ENCODE measurements at regions not wholly inside any gene's neighbourhood (a gene's known extent, or its start where the extent isn't known, plus 50 kb on each side); places are given as distances from the start of the nearest gene placed in this dataset.

- no peak overlapping the region for H3K27ac ChIP-seq (ENCODE audit: low read length)
- H3K27me3 ChIP-seq (ENCODE audit: insufficient read depth, low read length, poor library complexity) = peaks cover 3% of the 10 kb centered on the region
- no peak for ATAC-seq (ENCODE audit: insufficient read depth, low read depth)
- no peaks in the 10 kb centered on the region for H3K4me1 ChIP-seq (ENCODE audit: insufficient read depth, low read length)
- no peaks in the 10 kb centered on the region for H3K36me3 ChIP-seq (ENCODE audit: insufficient read depth, low read length)
- no peak overlapping the region for H3K4me3 ChIP-seq (ENCODE audit: low read depth in 1 of 2, low read length in 2 of 2)
- TF ChIP-seq EZH2 (IDR thresholded peaks at IDR 0.05; ENCODE audit: borderline replicate concordance, low read depth, low read length, severe bottlenecking) = no peak
- TF ChIP-seq, protein P1, sequence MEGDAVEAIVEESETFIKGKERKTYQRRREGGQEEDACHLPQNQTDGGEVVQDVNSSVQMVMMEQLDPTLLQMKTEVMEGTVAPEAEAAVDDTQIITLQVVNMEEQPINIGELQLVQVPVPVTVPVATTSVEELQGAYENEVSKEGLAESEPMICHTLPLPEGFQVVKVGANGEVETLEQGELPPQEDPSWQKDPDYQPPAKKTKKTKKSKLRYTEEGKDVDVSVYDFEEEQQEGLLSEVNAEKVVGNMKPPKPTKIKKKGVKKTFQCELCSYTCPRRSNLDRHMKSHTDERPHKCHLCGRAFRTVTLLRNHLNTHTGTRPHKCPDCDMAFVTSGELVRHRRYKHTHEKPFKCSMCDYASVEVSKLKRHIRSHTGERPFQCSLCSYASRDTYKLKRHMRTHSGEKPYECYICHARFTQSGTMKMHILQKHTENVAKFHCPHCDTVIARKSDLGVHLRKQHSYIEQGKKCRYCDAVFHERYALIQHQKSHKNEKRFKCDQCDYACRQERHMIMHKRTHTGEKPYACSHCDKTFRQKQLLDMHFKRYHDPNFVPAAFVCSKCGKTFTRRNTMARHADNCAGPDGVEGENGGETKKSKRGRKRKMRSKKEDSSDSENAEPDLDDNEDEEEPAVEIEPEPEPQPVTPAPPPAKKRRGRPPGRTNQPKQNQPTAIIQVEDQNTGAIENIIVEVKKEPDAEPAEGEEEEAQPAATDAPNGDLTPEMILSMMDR (IDR thresholded peaks at IDR 0.05; ENCODE audit: borderline replicate concordance, extremely low read depth, low read length, poor library complexity, severe bottlenecking) = no peak
- no peak overlapping the region for H3K9ac ChIP-seq (ENCODE audit: low read depth, low read length)
- no peak overlapping the region for H2AFZ ChIP-seq (ENCODE audit: low read depth, low read length)
- no peak overlapping the region for H3K4me2 ChIP-seq (ENCODE audit: insufficient read depth, low read length)
- DNase-seq = no peak
- H3K79me2 ChIP-seq (ENCODE audit: insufficient read depth, low read length) = no peaks in the 10 kb centered on the region
- no peaks in the 10 kb centered on the region for H4K20me1 ChIP-seq (ENCODE audit: insufficient read depth, low read length)
- no peaks in the 10 kb centered on the region for H3K9me3 ChIP-seq (ENCODE audit: insufficient read depth, low read length, severe bottlenecking)
Measured at GRCh38 chr1:58107943-58108342, 438.6 kb downstream of the OMA1 start.

DNA sequence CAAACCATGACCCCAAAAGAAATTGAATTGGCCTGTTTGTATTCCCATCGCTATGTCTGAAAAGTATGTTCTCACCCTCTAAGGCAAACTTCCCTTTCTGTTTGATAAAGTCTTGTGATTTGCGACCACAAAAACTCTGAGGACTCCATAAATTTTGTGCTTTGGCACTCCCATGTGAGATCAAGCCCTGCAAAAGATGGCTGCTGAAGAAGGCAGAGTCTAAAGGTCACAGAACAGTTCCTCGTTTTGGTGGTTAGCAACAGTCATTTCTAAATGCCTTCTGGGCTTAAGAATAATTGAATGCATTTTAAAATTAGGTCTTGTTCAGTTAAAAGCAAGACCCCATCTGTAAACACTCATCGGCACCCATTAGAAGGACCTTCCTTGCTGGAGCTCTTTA, 441.6 kb downstream of the OMA1 start:
- Histone ChIP-seq H4K20me1 (ENCODE audit: insufficient read depth, low read length) (no peaks in the 10 kb centered on the region), H3K4me2 (ENCODE audit: insufficient read depth, low read length) (no peak overlapping the region), H3K4me1 (ENCODE audit: insufficient read depth, low read length) (no peaks in the 10 kb centered on the region), H3K79me2 (ENCODE audit: insufficient read depth, low read length) (no peaks in the 10 kb centered on the region), H3K9me3 (ENCODE audit: insufficient read depth, low read length, severe bottlenecking) (no peaks in the 10 kb centered on the region), H3K27ac (ENCODE audit: low read length) (no peak overlapping the region), H3K27me3 (ENCODE audit: insufficient read depth, low read length, poor library complexity) (no peaks in the 10 kb centered on the region), H2AFZ (ENCODE audit: low read depth, low read length) (no peak overlapping the region), H3K4me3 (ENCODE audit: low read depth in 1 of 2, low read length in 2 of 2) (no peak overlapping the region), H3K9ac (ENCODE audit: low read depth, low read length) (no peak overlapping the region), H3K36me3 (ENCODE audit: insufficient read depth, low read length) (no peaks in the 10 kb centered on the region)
- DNase-seq = no peak
- TF ChIP-seq EZH2 (IDR thresholded peaks at IDR 0.05; ENCODE audit: borderline replicate concordance, low read depth, low read length, severe bottlenecking) = no peak
- TF ChIP-seq, protein P1 (IDR thresholded peaks at IDR 0.05; ENCODE audit: borderline replicate concordance, extremely low read depth, low read length, poor library complexity, severe bottlenecking) = no peak
- ATAC-seq (ENCODE audit: insufficient read depth, low read depth) = no peak

GRCh38 chr1:58096714-58097113, 449.8 kb downstream of the OMA1 start:
- Histone ChIP-seq H3K27ac (ENCODE audit: low read length) (no peak overlapping the region), H3K36me3 (ENCODE audit: insufficient read depth, low read length) (no peaks in the 10 kb centered on the region), H3K4me3 (ENCODE audit: low read depth in 1 of 2, low read length in 2 of 2) (no peak overlapping the region), H4K20me1 (ENCODE audit: insufficient read depth, low read length) (no peaks in the 10 kb centered on the region), H3K27me3 (ENCODE audit: insufficient read depth, low read length, poor library complexity) (no peaks in the 10 kb centered on the region), H3K9me3 (ENCODE audit: insufficient read depth, low read length, severe bottlenecking) (no peaks in the 10 kb centered on the region), H3K4me1 (ENCODE audit: insufficient read depth, low read length) (no peaks in the 10 kb centered on the region), H2AFZ (ENCODE audit: low read depth, low read length) (no peak overlapping the region), H3K79me2 (ENCODE audit: insufficient read depth, low read length) (no peaks in the 10 kb centered on the region), H3K9ac (ENCODE audit: low read depth, low read length) (no peak overlapping the region), H3K4me2 (ENCODE audit: insufficient read depth, low read length) (no peak overlapping the region)
- no peak for DNase-seq
- no peak for TF ChIP-seq EZH2 (IDR thresholded peaks at IDR 0.05; ENCODE audit: borderline replicate concordance, low read depth, low read length, severe bottlenecking)
- TF ChIP-seq, protein P1 (IDR thresholded peaks at IDR 0.05; ENCODE audit: borderline replicate concordance, extremely low read depth, low read length, poor library complexity, severe bottlenecking) = no peak
- no peak for ATAC-seq (ENCODE audit: insufficient read depth, low read depth)

- no peaks in the 10 kb centered on the region for H3K27me3 ChIP-seq (ENCODE audit: insufficient read depth, low read length, poor library complexity)
- TF ChIP-seq, protein P1 (IDR thresholded peaks at IDR 0.05; ENCODE audit: borderline replicate concordance, extremely low read depth, low read length, poor library complexity, severe bottlenecking) = no peak
- no peak for TF ChIP-seq EZH2 (IDR thresholded peaks at IDR 0.05; ENCODE audit: borderline replicate concordance, low read depth, low read length, severe bottlenecking)
- H4K20me1 ChIP-seq (ENCODE audit: insufficient read depth, low read length) = no peaks in the 10 kb centered on the region
- H3K9ac ChIP-seq (ENCODE audit: low read depth, low read length) = no peak overlapping the region
- H3K4me2 ChIP-seq (ENCODE audit: insufficient read depth, low read length) = no peak overlapping the region
- H2AFZ ChIP-seq (ENCODE audit: low read depth, low read length) = no peak overlapping the region
- H3K79me2 ChIP-seq (ENCODE audit: insufficient read depth, low read length) = no peaks in the 10 kb centered on the region
- no peak overlapping the region for H3K27ac ChIP-seq (ENCODE audit: low read length)
- DNase-seq (no peak), ATAC-seq (ENCODE audit: insufficient read depth, low read depth) (no peak)
- no peaks in the 10 kb centered on the region for H3K36me3 ChIP-seq (ENCODE audit: insufficient read depth, low read length)
- no peaks in the 10 kb centered on the region for H3K4me1 ChIP-seq (ENCODE audit: insufficient read depth, low read length)
- H3K9me3 ChIP-seq (ENCODE audit: insufficient read depth, low read length, severe bottlenecking) = no peaks in the 10 kb centered on the region
- no peak overlapping the region for H3K4me3 ChIP-seq (ENCODE audit: low read depth in 1 of 2, low read length in 2 of 2)
Measured at GRCh38 chr1:58095183-58095582, 451.3 kb downstream of the OMA1 start.

Measured in DND-41 (cell line).